ENCODE measurements at regions not wholly inside any gene's neighbourhood (a gene's known extent, or its start where the extent isn't known, plus 50 kb on each side); places are given as distances from the start of the nearest gene placed in this dataset.

GRCh38 chr9:38342532-38342931 is 50.0 kb upstream of the ALDH1B1 start:
- Histone ChIP-seq H3K4me1 (ENCODE audit: control insufficient read depth in 2 of 2, insufficient read depth in 2 of 2, low read length in 1 of 2) (no peaks in the 10 kb centered on the region), H3K27me3 (ENCODE audit: control insufficient read depth in 1 of 2, insufficient read depth in 2 of 2, low read length in 2 of 2) (no peaks in the 10 kb centered on the region), H3K9me3 (ENCODE audit: control insufficient read depth in 2 of 2, insufficient read depth in 1 of 2, low read depth in 1 of 2, low read length in 1 of 2) (no peaks in the 10 kb centered on the region), H3K27ac (ENCODE audit: low read depth in 2 of 2, low read length in 1 of 2) (no peak overlapping the region), H3K36me3 (ENCODE audit: control insufficient read depth in 2 of 2, insufficient read depth in 2 of 2, low read length in 1 of 2) (no peaks in the 10 kb centered on the region), H3K4me3 (ENCODE audit: low read depth in 1 of 2, low read length in 2 of 2) (no peak overlapping the region)
- WGBS, 2 donors: 72 to 73% methylated on average over 3 of the region's 3 CpGs

- H3K4me1 ChIP-seq (ENCODE audit: control insufficient read depth in 2 of 2, insufficient read depth in 2 of 2, low read length in 1 of 2): no peaks in the 10 kb centered on the region
- H3K27me3 ChIP-seq (ENCODE audit: control insufficient read depth in 1 of 2, insufficient read depth in 2 of 2, low read length in 2 of 2): no peaks in the 10 kb centered on the region
- H3K4me3 ChIP-seq (ENCODE audit: low read depth in 1 of 2, low read length in 2 of 2): no peak overlapping the region
- H3K9me3 ChIP-seq (ENCODE audit: control insufficient read depth in 2 of 2, insufficient read depth in 1 of 2, low read depth in 1 of 2, low read length in 1 of 2): no peaks in the 10 kb centered on the region
- 83 to 90% methylated on average over 4 of the region's 4 CpGs for WGBS, 2 donors
- no peak overlapping the region for H3K27ac ChIP-seq (ENCODE audit: low read depth in 2 of 2, low read length in 1 of 2)
- H3K36me3 ChIP-seq (ENCODE audit: control insufficient read depth in 2 of 2, insufficient read depth in 2 of 2, low read length in 1 of 2): no peaks in the 10 kb centered on the region
Measured at GRCh38 chr9:38342096-38342495, 50.4 kb upstream of the ALDH1B1 start.

- Histone ChIP-seq H3K27ac (ENCODE audit: low read depth in 2 of 2, low read length in 1 of 2) (peak overlapping the region in 1 of 2 donors; percentile 40), H3K36me3 (ENCODE audit: control insufficient read depth in 2 of 2, insufficient read depth in 2 of 2, low read length in 1 of 2) (no peaks in the 10 kb centered on the region), H3K4me3 (ENCODE audit: low read depth in 1 of 2, low read length in 2 of 2) (no peak overlapping the region), H3K27me3 (ENCODE audit: control insufficient read depth in 1 of 2, insufficient read depth in 2 of 2, low read length in 2 of 2) (no peaks in the 10 kb centered on the region), H3K9me3 (ENCODE audit: control insufficient read depth in 2 of 2, insufficient read depth in 1 of 2, low read depth in 1 of 2, low read length in 1 of 2) (no peaks in the 10 kb centered on the region), H3K4me1 (ENCODE audit: control insufficient read depth in 2 of 2, insufficient read depth in 2 of 2, low read length in 1 of 2) (no peaks in the 10 kb centered on the region)
- 72% methylated on average over 2 of the region's 2 CpGs for WGBS, 2 donors
Measured at GRCh38 chr9:38339496-38339895, 53.0 kb upstream of the ALDH1B1 start.

- H3K4me1 ChIP-seq (ENCODE audit: control insufficient read depth in 2 of 2, insufficient read depth in 2 of 2, low read length in 1 of 2): no peaks in the 10 kb centered on the region
- WGBS, 2 donors: 28 to 39% methylated on average over 3 of the region's 3 CpGs
- no peaks in the 10 kb centered on the region for H3K9me3 ChIP-seq (ENCODE audit: control insufficient read depth in 2 of 2, insufficient read depth in 1 of 2, low read depth in 1 of 2, low read length in 1 of 2)
- H3K27me3 ChIP-seq (ENCODE audit: control insufficient read depth in 1 of 2, insufficient read depth in 2 of 2, low read length in 2 of 2): no peaks in the 10 kb centered on the region
- H3K36me3 ChIP-seq (ENCODE audit: control insufficient read depth in 2 of 2, insufficient read depth in 2 of 2, low read length in 1 of 2): no peaks in the 10 kb centered on the region
- no peak overlapping the region for H3K4me3 ChIP-seq (ENCODE audit: low read depth in 1 of 2, low read length in 2 of 2)
- peak overlapping the region in 1 of 2 donors; percentile 40 for H3K27ac ChIP-seq (ENCODE audit: low read depth in 2 of 2, low read length in 1 of 2)
Measured at GRCh38 chr9:38339087-38339486, 53.4 kb upstream of the ALDH1B1 start.

GRCh38 chr9:38338342-38339018 is 54.0 kb upstream of the ALDH1B1 start:
- Histone ChIP-seq H3K36me3 (ENCODE audit: control insufficient read depth in 2 of 2, insufficient read depth in 2 of 2, low read length in 1 of 2) (no peaks in the 10 kb centered on the region), H3K4me1 (ENCODE audit: control insufficient read depth in 2 of 2, insufficient read depth in 2 of 2, low read length in 1 of 2) (no peaks in the 10 kb centered on the region), H3K27ac (ENCODE audit: low read depth in 2 of 2, low read length in 1 of 2) (no peak overlapping the region), H3K27me3 (ENCODE audit: control insufficient read depth in 1 of 2, insufficient read depth in 2 of 2, low read length in 2 of 2) (no peaks in the 10 kb centered on the region), H3K4me3 (ENCODE audit: low read depth in 1 of 2, low read length in 2 of 2) (no peak overlapping the region), H3K9me3 (ENCODE audit: control insufficient read depth in 2 of 2, insufficient read depth in 1 of 2, low read depth in 1 of 2, low read length in 1 of 2) (no peaks in the 10 kb centered on the region)
- WGBS, 2 donors: 76 to 83% methylated on average over 5 of the region's 5 CpGs

GRCh38 chr9:38337706-38338264 is 54.7 kb upstream of the ALDH1B1 start:
- Histone ChIP-seq H3K4me3 (ENCODE audit: low read depth in 1 of 2, low read length in 2 of 2) (no peak overlapping the region), H3K27ac (ENCODE audit: low read depth in 2 of 2, low read length in 1 of 2) (no peak overlapping the region), H3K4me1 (ENCODE audit: control insufficient read depth in 2 of 2, insufficient read depth in 2 of 2, low read length in 1 of 2) (no peaks in the 10 kb centered on the region), H3K27me3 (ENCODE audit: control insufficient read depth in 1 of 2, insufficient read depth in 2 of 2, low read length in 2 of 2) (no peaks in the 10 kb centered on the region), H3K9me3 (ENCODE audit: control insufficient read depth in 2 of 2, insufficient read depth in 1 of 2, low read depth in 1 of 2, low read length in 1 of 2) (no peaks in the 10 kb centered on the region), H3K36me3 (ENCODE audit: control insufficient read depth in 2 of 2, insufficient read depth in 2 of 2, low read length in 1 of 2) (no peaks in the 10 kb centered on the region)
- WGBS, 2 donors: 83 to 84% methylated on average over 9 of the region's 9 CpGs

- Histone ChIP-seq H3K4me1 (ENCODE audit: control insufficient read depth in 2 of 2, insufficient read depth in 2 of 2, low read length in 1 of 2) (no peaks in the 10 kb centered on the region), H3K36me3 (ENCODE audit: control insufficient read depth in 2 of 2, insufficient read depth in 2 of 2, low read length in 1 of 2) (no peaks in the 10 kb centered on the region), H3K27ac (ENCODE audit: low read depth in 2 of 2, low read length in 1 of 2) (no peak overlapping the region), H3K27me3 (ENCODE audit: control insufficient read depth in 1 of 2, insufficient read depth in 2 of 2, low read length in 2 of 2) (no peaks in the 10 kb centered on the region), H3K9me3 (ENCODE audit: control insufficient read depth in 2 of 2, insufficient read depth in 1 of 2, low read depth in 1 of 2, low read length in 1 of 2) (no peaks in the 10 kb centered on the region), H3K4me3 (ENCODE audit: low read depth in 1 of 2, low read length in 2 of 2) (no peak overlapping the region)
- 75 to 76% methylated on average over 7 of the region's 7 CpGs for WGBS, 2 donors
Measured at GRCh38 chr9:38337181-38337580, 55.3 kb upstream of the ALDH1B1 start.

GRCh38 chr9:38336341-38336740 is 56.2 kb upstream of the ALDH1B1 start:
- Histone ChIP-seq H3K9me3 (ENCODE audit: control insufficient read depth in 2 of 2, insufficient read depth in 1 of 2, low read depth in 1 of 2, low read length in 1 of 2) (no peaks in the 10 kb centered on the region), H3K27me3 (ENCODE audit: control insufficient read depth in 1 of 2, insufficient read depth in 2 of 2, low read length in 2 of 2) (no peaks in the 10 kb centered on the region), H3K36me3 (ENCODE audit: control insufficient read depth in 2 of 2, insufficient read depth in 2 of 2, low read length in 1 of 2) (no peaks in the 10 kb centered on the region), H3K4me1 (ENCODE audit: control insufficient read depth in 2 of 2, insufficient read depth in 2 of 2, low read length in 1 of 2) (no peaks in the 10 kb centered on the region), H3K27ac (ENCODE audit: low read depth in 2 of 2, low read length in 1 of 2) (no peak overlapping the region), H3K4me3 (ENCODE audit: low read depth in 1 of 2, low read length in 2 of 2) (no peak overlapping the region)
- WGBS, 2 donors: 71 to 74% methylated on average over 8 of the region's 8 CpGs

GRCh38 chr9:38335686-38336085 is 56.8 kb upstream of the ALDH1B1 start:
- Histone ChIP-seq H3K4me1 (ENCODE audit: control insufficient read depth in 2 of 2, insufficient read depth in 2 of 2, low read length in 1 of 2) (no peaks in the 10 kb centered on the region), H3K4me3 (ENCODE audit: low read depth in 1 of 2, low read length in 2 of 2) (no peak overlapping the region)

GRCh38 chr9:38334234-38334633 is 58.3 kb upstream of the ALDH1B1 start:
- Histone ChIP-seq H3K27ac (ENCODE audit: low read depth in 2 of 2, low read length in 1 of 2) (no peak overlapping the region), H3K36me3 (ENCODE audit: control insufficient read depth in 2 of 2, insufficient read depth in 2 of 2, low read length in 1 of 2) (no peaks in the 10 kb centered on the region), H3K9me3 (ENCODE audit: control insufficient read depth in 2 of 2, insufficient read depth in 1 of 2, low read depth in 1 of 2, low read length in 1 of 2) (no peaks in the 10 kb centered on the region), H3K4me3 (ENCODE audit: low read depth in 1 of 2, low read length in 2 of 2) (no peak overlapping the region), H3K4me1 (ENCODE audit: control insufficient read depth in 2 of 2, insufficient read depth in 2 of 2, low read length in 1 of 2) (no peaks in the 10 kb centered on the region), H3K27me3 (ENCODE audit: control insufficient read depth in 1 of 2, insufficient read depth in 2 of 2, low read length in 2 of 2) (no peaks in the 10 kb centered on the region)
- WGBS, 2 donors: 66 to 68% methylated on average over 3 of the region's 3 CpGs

More at GRCh38 chr9:38335686-38336085, 56.8 kb upstream of the ALDH1B1 start:
- Histone ChIP-seq H3K9me3 (ENCODE audit: control insufficient read depth in 2 of 2, insufficient read depth in 1 of 2, low read depth in 1 of 2, low read length in 1 of 2) (no peaks in the 10 kb centered on the region), H3K27ac (ENCODE audit: low read depth in 2 of 2, low read length in 1 of 2) (no peak overlapping the region), H3K27me3 (ENCODE audit: control insufficient read depth in 1 of 2, insufficient read depth in 2 of 2, low read length in 2 of 2) (no peaks in the 10 kb centered on the region), H3K36me3 (ENCODE audit: control insufficient read depth in 2 of 2, insufficient read depth in 2 of 2, low read length in 1 of 2) (no peaks in the 10 kb centered on the region)
- WGBS, 2 donors: 78 to 79% methylated on average over 1 of the region's 1 CpG

Measured in esophagus (tissue), 2 donors.